ENCODE measurements at regions not wholly inside any gene's neighbourhood (a gene's known extent, or its start where the extent isn't known, plus 50 kb on each side); places are given as distances from the start of the nearest gene placed in this dataset.
A peak's percentile ranks its signal among the peaks of the same experiment; 100 is the strongest.

- no peak for DNase-seq (ENCODE audit: low read depth)
These were observed 460.5 kb downstream of the COG6 start for GRCh38 chr13:40116008-40116407.

- DNase-seq (ENCODE audit: low read depth): no peak
These were observed 462.9 kb downstream of the COG6 start for GRCh38 chr13:40118337-40118736.

- no peak for DNase-seq (ENCODE audit: low read depth)
These were observed 464.4 kb downstream of the COG6 start for GRCh38 chr13:40119852-40120251.

GRCh38 chr13:40120288-40120687 lies 464.8 kb downstream of the COG6 start:
- no peak for DNase-seq (ENCODE audit: low read depth)

GRCh38 chr13:40120781-40121180 lies 465.3 kb downstream of the COG6 start:
- DNase-seq (ENCODE audit: low read depth): no peak

- no peak for DNase-seq (ENCODE audit: low read depth)
These were observed 466.3 kb downstream of the COG6 start for GRCh38 chr13:40121722-40122121.

GRCh38 chr13:40123962-40124632 lies 468.6 kb downstream of the COG6 start:
- DNase-seq (ENCODE audit: low read depth): no peak

- DNase-seq (ENCODE audit: low read depth): no peak
These were observed 469.2 kb downstream of the COG6 start for GRCh38 chr13:40124633-40125015.

GRCh38 chr13:40125336-40125735 lies 469.9 kb downstream of the COG6 start:
- DNase-seq (ENCODE audit: low read depth): no peak

- no peak for DNase-seq (ENCODE audit: low read depth)
These were observed 471.0 kb downstream of the COG6 start for GRCh38 chr13:40126306-40127085.

- DNase-seq (ENCODE audit: low read depth): no peak
These were observed 472.0 kb downstream of the COG6 start for GRCh38 chr13:40127476-40127875.

- no peak for DNase-seq (ENCODE audit: low read depth)
These were observed 472.5 kb downstream of the COG6 start for GRCh38 chr13:40127925-40128324.

- no peak for DNase-seq (ENCODE audit: low read depth)
These were observed 474.0 kb downstream of the COG6 start for GRCh38 chr13:40129467-40129866.

GRCh38 chr13:40130871-40131636 lies 475.6 kb downstream of the COG6 start:
- DNase-seq (ENCODE audit: low read depth): no peak

- no peak for DNase-seq (ENCODE audit: low read depth)
These were observed 476.8 kb downstream of the COG6 start for GRCh38 chr13:40132249-40132648.

- DNase-seq (ENCODE audit: low read depth): no peak
These were observed 481.4 kb downstream of the COG6 start for GRCh38 chr13:40136896-40137295.

GRCh38 chr13:40137400-40137799 lies 481.9 kb downstream of the COG6 start:
- no peak for DNase-seq (ENCODE audit: low read depth)

GRCh38 chr13:40139896-40140520 lies 484.5 kb downstream of the COG6 start:
- no peak for DNase-seq (ENCODE audit: low read depth)

GRCh38 chr13:40141859-40142555 lies 486.5 kb downstream of the COG6 start:
- no peak for DNase-seq (ENCODE audit: low read depth)

GRCh38 chr13:40143106-40143505 lies 487.6 kb downstream of the COG6 start:
- no peak for DNase-seq (ENCODE audit: low read depth)

- no peak for DNase-seq (ENCODE audit: low read depth)
These were observed 488.1 kb downstream of the COG6 start for GRCh38 chr13:40143559-40143958.

- DNase-seq (ENCODE audit: low read depth): peak; percentile 13
These were observed 489.7 kb downstream of the COG6 start for GRCh38 chr13:40145139-40145538.
